Suppressor macrophage treated with lipopolysaccharide for 1 hour (primary cell): ENCODE measurements at regions not wholly inside any gene's neighbourhood (a gene's known extent, or its start where the extent isn't known, plus 50 kb on each side); places are given as distances from the start of the nearest gene placed in this dataset.

Experiments used
- DNase-seq, 3 donors: peaks; one replicate each; pipeline ENCODE4 v3.0.0-alpha.2; 2020 to 2022

DNA sequence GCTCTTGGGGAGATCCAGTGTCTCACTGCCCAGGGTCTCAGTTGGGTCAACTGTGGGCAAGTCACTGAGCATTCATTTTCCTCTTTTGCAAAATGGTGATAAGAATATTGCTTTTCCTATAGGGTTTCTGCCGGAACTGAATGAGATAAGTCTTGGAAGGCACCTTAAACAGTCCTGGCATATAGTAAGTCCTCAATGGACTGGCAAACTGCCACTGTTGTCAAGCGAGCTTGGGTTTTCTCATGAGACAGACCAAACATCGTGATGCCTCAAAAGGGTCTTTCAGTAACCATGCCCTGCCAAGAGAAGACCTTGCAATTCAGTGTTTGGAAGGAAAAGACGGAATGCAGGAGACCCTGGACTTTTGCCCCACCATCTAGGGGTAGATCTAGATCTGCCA, 251.5 kb downstream of the WDR11 start:
- DNase-seq: no peak

DNA sequence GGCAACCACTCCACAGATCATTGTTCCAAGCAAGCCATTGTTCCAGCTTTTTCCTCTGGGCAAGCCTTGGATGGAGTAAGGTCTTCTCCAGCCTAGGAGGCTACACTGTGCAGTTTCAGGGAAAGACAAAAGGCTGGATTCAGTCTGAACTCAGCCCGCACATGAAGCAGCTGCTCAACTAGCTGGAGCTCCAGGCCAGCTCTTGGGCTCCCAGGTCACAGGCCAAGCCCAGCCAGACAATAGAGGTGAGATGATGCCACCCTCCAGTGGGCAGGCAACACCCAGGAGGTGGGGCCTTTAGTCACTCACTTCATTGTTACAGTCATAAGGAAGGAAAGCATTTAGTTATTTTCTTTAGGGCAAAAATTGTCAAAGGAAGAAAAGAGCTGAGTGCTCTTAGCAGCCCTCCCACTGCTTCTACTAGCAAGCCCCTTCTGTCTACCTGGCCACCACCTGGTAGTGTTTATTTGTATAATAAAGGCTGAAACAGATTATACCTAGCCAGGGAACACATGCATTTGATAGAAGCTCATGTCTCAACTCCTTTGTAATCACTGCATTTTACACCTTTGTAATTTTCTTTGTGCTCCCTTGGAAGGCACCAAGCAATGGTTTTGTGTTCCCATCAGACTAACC, 253.4 kb downstream of the WDR11 start:
- DNase-seq: no peak

DNA sequence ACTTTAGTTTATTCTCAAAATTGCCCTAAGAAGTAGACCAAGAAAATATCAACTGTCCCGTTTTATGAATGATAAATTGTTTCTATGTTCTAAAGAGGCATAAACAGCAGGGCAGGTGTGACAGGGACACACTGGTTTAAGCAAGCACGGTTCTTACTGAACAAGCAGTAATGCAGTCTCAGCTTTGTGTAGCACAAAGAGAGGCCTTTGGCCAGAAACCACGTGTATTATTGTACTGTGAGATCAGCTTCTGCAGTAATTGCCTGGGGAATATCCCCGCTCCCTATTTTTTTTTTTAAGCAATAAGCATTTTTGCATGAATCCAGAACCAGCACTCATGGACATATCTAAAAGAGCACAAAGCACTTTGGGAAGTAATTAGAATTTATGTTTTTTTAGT, 255.4 kb downstream of the WDR11 start:
- DNase-seq: no peak

DNA sequence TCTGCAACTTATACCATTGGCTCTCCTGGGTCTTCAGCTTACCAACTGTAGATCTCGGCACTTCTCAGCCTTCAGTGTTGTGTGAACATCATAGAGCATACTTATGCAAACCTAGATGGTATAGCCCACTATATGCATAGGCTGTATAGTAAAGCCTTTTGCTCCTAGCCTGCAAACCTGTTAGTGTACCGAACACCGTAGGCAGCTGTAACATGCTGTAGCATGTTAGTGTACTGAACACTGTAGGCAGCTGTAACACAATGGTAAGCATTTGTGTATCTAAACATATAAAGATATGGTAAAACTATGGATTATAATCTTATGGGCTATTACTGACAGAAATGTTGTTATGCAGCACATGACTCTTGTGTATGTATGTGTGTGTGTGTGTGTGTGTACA, 256.9 kb downstream of the WDR11 start:
- no peak for DNase-seq

DNA sequence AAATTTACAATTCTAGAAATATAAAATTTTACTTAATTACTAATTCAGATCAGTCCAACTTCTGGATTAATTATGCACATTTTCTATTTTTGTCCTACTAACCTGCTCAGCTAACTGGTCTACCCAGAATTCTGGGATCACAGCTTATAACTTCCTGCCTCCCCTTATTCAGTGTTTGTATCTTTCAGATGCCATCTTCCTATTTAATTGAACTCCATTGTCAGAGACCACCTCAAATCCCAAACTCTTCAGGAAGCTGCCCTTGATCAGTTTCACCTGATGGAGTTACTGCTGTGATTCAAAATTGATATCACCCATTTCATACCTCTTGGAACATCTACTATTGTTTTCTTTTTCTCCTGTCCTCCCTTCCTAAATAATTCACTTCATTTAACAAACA, 259.2 kb downstream of the WDR11 start:
- no peak for DNase-seq

DNA sequence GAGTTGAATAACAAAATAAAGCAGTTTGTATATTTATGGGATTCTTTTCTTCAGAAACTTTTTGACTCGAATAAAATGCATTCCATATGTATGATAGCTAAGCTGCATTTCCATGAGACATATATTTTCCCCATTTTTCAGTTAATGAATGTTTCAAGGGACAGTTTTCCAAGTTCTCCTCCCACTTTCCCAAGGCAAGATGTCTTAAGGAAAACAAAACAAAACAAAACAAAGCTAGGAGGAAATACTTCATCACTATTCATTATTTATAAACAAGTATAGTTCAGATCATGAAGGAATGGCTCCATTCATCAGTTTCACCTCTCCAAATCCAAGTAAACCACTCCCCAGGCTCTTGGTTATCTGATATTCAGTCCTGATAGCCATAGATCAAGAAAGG, 261.0 kb downstream of the WDR11 start:
- DNase-seq: no peak

DNA sequence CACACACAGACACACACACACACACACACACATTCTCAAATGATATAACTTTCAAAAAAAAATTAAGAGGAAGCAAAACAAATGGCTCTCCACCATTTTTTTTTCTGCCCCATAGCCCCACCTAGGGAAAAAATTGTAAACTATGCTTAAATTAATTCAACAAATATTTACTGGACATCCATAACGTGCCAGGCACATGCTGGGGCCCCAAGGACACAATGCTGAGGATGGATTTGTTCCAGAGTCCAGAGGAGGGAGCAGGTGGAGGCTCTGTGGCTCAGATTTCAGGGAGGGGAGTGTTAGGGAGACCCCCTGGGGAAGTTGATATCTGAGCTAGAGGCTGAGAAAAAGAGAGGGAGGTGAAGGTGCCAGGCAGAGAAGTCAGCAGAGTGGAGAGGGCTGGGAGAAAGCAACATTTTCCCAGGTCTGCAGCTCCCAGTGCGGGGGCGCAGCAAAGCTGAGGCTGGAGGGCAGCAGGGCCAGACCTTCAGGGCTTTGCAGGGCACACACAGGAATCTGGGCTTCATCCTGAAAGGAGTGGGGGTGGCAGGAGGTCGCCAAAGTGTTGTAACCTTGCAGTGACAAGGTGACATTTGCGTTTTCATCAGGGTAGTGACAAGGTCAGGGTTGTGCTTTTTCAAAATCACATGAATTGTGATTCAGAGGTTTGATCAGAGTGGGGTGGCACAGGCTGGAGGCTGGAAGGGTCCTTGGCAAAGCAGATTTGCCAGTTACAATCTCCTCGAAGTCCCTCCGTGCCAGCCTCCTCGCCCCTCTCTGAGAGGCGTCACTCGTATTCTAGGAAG, 261.6 kb downstream of the WDR11 start:
- DNase-seq: peak; percentile 2 to 21 (median 20)

DNA sequence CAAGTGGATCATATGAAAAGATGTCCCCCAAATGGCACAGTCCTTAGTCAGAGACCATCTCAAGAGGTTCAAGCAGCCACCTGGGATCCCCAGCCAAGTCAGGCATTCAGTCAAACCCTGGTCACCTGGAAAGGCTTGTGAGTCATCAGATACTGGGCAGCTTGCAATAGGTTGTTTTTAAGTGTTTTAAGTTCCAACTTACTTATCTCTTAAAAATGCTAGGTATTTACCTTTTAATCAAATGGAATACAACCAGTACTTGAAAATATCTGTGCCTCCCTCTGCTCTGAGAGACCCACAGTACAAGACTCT, 262.2 kb downstream of the WDR11 start:
- no peak for DNase-seq

DNA sequence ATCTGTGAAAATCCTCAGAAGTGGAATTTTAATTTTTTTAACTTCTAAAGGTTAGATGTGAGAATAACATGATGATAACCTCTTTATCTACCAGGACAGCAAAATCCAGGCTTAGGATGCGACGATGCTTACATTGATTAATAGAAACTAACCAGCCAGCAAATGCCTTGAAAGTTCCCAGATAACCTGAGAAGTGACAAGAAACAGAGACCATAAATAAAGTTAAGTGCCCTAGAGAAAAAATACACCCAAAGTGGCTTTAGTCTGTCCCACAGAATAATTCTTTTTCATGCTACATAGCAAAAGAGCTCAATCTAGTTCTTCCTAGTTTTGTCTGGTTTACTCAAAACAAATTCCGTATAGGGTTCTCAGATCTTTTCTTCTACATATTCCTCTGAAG, 262.7 kb downstream of the WDR11 start:
- DNase-seq: no peak

DNA sequence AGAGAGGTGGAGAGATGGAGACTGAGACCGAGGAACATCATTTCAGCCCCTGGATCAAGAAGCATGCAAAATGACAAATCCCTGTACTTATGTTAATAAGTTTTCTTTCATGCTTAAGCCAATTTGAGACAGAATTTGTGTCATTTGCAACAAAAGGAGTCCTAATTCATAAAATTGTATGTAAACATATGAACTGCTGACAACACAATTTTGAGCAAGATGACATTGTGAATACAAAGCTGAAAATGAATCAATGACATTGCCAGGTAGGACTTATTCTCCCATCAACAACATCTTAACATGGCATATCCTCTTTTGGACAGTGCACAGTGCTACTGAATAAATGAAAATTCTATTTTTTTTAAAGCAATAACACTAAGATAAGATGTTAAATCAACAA, 264.0 kb downstream of the WDR11 start:
- no peak for DNase-seq

DNA sequence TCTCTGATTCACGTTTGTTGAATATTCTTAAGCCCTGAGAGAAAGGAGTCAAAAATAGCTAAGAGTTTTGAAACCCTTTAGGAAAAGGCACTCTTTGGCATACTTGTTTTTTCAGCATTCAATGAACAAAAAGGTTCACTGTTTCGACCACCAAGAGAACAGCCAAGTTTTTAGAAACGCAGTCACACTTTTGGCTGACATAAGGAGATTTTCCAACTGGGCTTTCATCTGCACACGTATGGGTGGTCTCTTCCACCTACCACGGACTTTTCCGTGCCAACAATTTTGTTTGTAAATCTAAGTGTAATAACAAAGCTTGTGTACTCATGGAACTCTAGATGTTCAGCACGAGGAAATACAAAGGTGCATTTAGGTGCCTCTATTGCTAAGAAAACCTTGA, 270.3 kb downstream of the WDR11 start:
- DNase-seq: no peak

DNA sequence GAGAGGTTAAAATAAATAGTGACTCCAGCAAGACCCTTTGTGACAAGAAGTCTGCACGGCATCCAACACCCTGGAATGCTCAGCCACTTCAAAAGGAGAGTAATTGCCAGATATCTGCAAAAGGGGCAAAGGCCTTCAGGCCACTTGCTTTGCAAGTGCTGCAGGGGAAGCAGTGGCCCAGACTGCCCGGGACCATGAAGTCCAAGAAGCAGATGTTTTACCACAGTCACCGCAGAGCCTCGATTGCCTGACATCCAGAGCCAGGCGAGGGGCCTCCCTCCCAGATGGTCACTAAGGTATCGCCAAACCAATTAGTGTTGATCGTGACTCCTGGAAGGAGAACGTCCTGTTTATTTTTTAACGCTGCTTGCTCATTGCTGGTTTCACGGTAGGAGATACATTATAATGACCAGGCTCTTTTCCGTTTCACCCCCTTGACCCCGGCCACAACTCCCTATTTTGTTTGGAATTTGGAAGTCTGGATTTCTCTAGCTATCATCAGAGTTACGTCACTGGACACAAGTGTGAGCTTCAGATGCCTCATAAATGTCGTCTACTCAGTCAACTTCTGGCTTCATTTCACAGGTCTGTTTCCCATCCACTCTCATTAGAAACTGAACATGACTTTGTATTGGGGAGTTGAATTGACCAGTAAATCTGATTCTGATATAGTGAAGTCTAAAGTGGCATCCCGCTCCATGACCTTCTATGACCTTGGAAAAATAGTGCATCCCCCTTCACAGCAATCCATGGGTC, 276.2 kb downstream of the WDR11 start:
- no peak for DNase-seq

DNA sequence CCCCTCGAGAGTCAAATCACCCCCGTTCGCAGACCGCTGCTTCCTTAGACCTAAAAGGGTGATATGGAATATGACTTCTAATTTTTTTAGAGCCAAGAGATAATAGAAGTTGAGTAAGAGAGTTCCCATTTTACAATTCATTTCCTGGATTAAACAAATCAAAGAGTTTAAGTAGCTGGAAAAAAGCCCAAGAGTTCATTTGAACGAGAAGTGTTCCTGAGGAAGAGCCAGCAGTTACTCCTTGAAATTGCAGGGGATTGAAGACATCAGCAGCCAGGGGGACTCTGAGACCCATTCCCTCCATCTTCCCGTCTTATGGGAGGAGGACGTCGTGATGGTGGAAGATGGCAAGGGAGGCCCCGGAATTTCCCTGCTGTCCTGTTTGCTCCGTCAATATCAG, 277.0 kb downstream of the WDR11 start:
- no peak for DNase-seq

DNA sequence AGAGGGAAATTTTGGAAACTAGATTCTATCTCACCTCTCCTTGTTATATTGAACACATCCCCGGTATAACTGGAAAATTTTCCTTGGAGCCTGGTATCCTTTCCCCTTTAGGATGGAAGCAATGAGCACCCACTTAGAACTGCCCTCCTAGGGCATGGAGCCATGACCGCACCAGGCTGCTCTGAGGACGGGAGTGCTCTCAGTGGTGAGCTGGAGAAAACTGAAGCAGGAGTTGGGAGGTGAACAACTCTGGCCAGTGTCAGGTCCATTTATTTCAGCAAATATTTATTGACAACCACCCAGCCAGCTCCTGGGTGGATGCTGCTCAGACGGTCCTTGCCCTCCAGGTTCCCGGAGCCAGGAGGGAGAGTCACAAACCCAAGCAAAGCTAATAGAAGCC, 278.1 kb downstream of the WDR11 start:
- no peak for DNase-seq

DNA sequence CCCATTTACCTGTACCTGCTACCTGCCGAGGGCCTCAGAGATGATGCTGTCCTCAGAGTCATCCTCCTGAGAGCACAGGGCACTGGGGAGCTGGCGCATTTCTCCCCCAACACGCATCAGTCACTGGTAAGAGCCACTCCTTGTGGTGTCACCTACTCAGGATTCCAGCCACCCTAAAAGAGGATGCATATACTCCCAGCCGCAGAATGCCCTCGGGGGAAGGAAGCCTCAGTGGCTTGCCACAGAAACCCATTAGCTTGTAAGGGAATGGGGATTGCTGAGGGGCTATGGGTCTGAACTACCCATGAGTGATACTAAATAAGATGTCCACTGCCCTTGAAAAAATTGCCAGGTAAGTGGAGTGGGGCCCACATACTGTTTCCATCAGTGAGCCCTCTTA, 279.2 kb downstream of the WDR11 start:
- DNase-seq: no peak

DNA sequence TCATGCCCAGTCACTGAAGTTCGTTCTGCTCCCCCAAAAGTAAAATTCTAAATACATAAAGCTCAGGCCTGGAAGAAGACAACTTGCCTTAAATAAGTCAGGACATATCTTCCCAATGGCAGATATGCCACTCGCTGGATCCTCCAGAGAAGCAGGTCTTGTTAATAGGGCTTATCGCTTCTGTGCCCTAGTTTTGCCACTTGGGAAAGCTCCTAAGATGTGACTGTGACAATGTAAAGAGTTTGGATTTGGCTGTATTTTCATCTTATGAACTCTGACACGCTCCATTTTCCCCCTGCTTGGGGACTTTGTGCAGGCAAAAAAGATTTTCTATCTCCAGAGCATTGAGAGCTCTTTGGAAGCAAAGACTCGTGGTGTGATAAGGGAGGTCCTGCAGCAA, 279.9 kb downstream of the WDR11 start:
- no peak for DNase-seq

DNA sequence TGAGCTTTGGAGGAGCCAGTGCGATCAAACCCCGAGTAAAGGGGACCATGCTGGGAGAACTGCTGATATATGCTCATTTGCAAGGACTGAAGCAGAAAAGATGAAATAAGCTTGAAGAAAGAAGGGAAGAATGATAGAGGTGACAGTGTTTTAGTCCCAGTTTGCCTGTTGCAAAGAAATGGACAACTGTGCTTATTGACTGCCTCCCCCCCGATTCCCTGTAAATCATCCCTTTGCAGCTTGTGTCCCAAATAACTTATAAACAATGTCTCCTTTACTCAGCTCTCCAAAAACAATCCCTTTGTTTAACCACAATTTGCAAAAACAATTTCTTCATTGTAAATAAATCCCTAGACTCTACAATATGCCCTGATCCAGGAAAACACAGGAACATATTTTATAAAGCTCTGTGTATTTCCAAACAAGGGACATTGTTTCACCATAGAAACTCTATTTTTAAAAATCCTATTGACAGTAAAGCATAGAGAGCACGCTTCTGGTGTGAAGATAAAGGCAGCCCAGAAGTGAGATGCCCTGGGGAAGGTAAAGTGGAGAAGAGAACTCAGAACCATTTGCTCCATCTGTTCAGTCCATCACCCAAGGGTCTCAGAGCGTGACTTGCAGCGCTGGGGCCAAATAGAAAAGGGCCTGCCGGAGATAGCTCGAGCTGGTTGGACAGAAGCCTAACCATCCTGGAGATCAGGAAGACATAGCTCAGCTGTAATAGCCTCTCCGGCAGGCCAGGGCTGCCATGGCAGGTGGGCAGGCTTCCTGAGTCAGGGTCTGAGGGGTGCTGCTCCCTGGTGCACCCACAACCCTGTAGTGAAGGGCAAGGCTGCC, 280.5 kb downstream of the WDR11 start:
- no peak for DNase-seq

DNA sequence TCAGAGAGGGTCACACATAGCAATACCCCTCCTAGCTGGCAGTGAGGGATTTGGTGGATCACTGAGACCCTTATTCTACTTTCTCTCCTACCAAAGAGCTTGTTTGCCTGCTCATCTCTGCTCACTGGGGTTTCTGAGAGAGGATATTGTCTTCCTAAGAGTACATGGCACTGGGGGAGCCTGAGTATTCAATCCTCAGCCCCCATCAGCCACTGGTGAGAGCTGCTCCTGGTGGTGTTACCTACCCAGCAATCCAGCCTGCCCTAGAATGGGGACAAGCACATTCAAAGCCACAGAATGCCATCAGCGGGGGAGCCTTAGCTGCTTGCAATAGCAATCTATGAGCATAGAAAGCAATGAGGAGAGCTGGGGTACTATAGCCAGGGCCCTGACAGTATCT, 281.1 kb downstream of the WDR11 start:
- no peak for DNase-seq

DNA sequence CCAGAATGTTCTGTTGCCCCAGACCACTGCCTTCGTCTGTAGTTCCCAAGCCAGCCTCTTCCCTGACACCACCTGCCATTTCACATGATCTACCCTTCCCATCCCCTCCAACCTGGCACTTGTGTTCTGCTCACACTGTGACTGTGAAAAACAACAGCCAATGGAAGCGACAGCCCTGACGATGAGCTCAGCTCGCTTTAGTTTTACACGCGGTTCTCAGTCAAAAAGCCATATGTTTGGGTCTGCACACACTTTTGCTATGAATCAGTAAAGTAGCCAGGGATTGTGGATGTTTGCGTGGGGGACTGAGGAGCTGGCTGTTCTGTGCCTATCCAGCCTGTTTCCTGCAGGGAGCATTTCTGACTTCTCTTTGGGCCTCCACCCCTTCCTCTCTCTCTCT, 282.7 kb downstream of the WDR11 start:
- DNase-seq: no peak

DNA sequence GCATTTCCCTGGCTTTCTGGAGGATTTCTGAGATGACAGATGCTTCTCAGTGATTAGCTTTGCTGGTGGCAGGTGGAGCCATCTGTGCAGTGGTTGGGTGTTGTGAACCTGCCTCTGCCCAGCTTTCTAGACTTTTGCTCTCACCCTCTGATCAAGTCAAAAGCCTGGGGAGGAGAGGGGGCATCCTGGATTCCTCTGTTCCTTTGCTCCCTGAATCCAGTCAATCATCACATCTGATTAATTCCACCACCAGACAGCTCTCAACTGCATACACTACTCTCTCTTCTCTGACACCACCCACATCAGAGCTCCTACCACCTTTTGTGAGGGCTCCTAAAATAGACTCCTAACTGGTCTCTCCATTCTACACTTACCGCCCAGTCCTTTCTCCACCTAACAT, 283.5 kb downstream of the WDR11 start:
- DNase-seq: no peak

DNA sequence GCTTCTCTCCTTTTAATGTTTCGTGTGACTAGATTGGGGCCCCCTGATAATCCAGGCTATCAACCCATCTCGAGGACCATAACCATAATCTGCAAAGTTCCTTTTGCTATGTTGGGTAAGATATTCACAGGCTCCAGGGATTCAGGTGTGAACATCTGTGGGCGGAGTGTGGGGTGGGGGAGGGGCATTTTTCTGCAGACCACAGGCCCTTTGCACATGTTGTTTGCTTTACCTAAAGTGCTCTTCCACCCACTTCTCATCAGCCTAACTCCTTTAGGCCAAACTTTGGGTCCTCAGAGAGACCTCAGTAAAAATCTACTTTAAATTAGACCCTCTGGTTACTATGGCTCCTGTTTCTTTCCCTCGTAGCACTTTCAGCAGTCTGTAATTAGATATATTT, 284.4 kb downstream of the WDR11 start:
- DNase-seq: no peak

DNA sequence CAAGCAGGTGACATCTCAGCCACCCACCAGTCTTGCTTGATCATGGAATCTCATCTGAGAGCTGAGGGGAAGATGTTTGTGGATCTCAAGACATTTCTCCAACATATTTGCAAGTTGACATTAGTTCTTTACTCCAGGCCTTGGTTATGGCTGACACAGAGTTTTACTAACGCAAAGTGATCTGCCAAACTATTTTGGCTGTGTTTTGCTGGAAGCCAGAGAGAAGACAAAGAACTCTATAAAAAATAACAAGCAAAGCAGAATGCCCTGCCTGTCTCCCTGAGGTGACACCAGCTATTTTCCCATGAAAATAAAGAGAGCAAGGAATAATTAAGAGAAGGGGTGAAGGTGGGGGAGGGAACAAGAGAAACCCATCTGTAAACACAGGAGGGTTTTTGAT, 286.4 kb downstream of the WDR11 start:
- DNase-seq: no peak

DNA sequence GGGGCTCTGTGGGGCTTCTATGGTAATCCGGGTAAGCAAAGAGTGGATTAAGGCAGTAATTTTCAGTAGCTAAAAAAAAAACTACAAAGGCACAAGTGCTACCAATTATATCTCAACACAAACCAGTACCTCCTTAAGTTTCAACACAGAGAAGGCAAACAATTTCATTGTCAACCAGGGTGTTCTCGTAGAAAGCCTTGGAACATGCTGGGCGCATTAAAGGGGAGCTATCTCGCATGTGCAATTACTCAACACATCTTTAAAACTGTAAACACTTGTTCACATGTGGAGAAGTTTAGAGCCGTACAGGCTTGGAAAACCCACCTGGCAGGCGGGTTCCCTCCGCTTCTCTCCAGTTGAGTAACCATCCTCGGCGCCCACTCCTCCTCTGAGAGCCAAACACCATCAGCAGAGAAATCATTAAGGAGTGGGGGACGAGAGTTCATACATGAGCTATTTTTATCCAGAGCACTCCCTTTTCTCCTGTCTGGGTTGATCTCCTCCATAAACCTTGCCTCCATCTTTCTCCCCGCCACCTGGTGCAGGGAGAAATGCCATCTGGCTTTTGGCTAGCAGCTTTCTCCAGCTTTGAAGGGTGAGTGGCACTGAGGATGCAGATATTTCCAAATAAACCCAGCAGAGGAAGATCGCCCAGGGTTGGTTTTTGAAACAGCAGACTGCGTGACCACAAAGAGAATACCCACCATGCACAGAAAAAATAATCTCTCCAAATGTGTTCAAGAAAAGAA, 287.1 kb downstream of the WDR11 start:
- DNase-seq: no peak
